Peyer's patch (tissue), 4 donors: ENCODE measurements at regions not wholly inside any gene's neighbourhood (a gene's known extent, or its start where the extent isn't known, plus 50 kb on each side); places are given as distances from the start of the nearest gene placed in this dataset.

Experiments
- POLR2A ChIP-seq, 2 donors: fragments of 450-650 bp; IDR thresholded peaks; one replicate each; pipeline ENCODE4 v1.5.1; 2017; ENCODE audit warnings: antibody characterized with exemption in 2 of 2, mild to moderate bottlenecking in 2 of 2, moderate library complexity in 2 of 2
- TF ChIP-seq, protein P1 (sequence below), 6 experiments: fragments of 450-650 bp in 4 of 6; fragments of 200-600 bp in 2 of 6; sonication (generic) in 1 of 6; IDR thresholded peaks; one replicate each; pipeline ENCODE4 v1.5.1; 2017 to 2019; ENCODE audit warnings: antibody characterized with exemption in 6 of 6, mild to moderate bottlenecking in 3 of 6, moderate library complexity in 1 of 6

GRCh38 chr13:82747958-82748357, 1134.3 kb downstream of the SLITRK1 start:
- TF ChIP-seq POLR2A (IDR thresholded peaks at IDR 0.05), result no peak
- TF ChIP-seq, protein P1, sequence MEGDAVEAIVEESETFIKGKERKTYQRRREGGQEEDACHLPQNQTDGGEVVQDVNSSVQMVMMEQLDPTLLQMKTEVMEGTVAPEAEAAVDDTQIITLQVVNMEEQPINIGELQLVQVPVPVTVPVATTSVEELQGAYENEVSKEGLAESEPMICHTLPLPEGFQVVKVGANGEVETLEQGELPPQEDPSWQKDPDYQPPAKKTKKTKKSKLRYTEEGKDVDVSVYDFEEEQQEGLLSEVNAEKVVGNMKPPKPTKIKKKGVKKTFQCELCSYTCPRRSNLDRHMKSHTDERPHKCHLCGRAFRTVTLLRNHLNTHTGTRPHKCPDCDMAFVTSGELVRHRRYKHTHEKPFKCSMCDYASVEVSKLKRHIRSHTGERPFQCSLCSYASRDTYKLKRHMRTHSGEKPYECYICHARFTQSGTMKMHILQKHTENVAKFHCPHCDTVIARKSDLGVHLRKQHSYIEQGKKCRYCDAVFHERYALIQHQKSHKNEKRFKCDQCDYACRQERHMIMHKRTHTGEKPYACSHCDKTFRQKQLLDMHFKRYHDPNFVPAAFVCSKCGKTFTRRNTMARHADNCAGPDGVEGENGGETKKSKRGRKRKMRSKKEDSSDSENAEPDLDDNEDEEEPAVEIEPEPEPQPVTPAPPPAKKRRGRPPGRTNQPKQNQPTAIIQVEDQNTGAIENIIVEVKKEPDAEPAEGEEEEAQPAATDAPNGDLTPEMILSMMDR (IDR thresholded peaks at IDR 0.05), result no peak
